ENCODE measurements at regions not wholly inside any gene's neighbourhood (a gene's known extent, or its start where the extent isn't known, plus 50 kb on each side); places are given as distances from the start of the nearest gene placed in this dataset.

DNA sequence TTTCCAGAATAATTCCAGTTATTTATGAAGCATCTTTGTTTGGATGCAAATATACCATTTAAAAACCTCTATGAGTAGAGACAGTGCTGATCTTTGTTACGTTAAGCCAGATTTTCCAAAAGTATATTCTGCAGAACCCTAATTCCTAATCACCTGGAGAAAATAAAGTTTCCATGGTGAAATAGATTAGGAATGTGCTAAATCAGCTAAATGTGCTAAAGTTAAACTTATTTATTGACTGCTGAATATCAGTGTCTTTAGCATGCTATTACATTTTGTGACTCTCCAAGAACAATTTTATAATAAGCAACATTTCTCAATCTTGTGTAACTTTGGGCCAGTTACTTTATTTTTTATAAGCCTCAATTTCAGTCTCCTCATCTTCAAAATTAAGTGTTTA, 196.3 kb upstream of the NFIA start:
- Histone ChIP-seq H2AFZ (no peak overlapping the region), H3K27me3 (ENCODE audit: insufficient read depth, low read depth) (no peaks in the 10 kb centered on the region), H3K4me2 (no peak overlapping the region), H3K4me1 (replicated peaks; ENCODE audit: insufficient read depth) (no peaks in the 10 kb centered on the region), H3K36me3 (ENCODE audit: low read depth) (no peaks in the 10 kb centered on the region), H3F3A (ENCODE audit: insufficient read depth, low read depth) (no peaks in the 10 kb centered on the region), H4K20me1 (ENCODE audit: insufficient read depth) (no peaks in the 10 kb centered on the region), H3K9me3 (ENCODE audit: insufficient read depth, low read depth) (no peaks in the 10 kb centered on the region), H3K79me2 (ENCODE audit: low read depth) (no peaks in the 10 kb centered on the region), H3K9me2 (ENCODE audit: insufficient read depth) (no peaks in the 10 kb centered on the region), H3K27ac (no peak overlapping the region), H3K4me3 (no peak overlapping the region)
- CTCF ChIA-PET: no interaction called here
- BruUV-seq (replicated peaks): no TSS peak
- no peak for TF ChIP-seq EZH2 (IDR thresholded peaks at IDR 0.05; ENCODE audit: low read depth)
- TF ChIP-seq, protein P1, sequence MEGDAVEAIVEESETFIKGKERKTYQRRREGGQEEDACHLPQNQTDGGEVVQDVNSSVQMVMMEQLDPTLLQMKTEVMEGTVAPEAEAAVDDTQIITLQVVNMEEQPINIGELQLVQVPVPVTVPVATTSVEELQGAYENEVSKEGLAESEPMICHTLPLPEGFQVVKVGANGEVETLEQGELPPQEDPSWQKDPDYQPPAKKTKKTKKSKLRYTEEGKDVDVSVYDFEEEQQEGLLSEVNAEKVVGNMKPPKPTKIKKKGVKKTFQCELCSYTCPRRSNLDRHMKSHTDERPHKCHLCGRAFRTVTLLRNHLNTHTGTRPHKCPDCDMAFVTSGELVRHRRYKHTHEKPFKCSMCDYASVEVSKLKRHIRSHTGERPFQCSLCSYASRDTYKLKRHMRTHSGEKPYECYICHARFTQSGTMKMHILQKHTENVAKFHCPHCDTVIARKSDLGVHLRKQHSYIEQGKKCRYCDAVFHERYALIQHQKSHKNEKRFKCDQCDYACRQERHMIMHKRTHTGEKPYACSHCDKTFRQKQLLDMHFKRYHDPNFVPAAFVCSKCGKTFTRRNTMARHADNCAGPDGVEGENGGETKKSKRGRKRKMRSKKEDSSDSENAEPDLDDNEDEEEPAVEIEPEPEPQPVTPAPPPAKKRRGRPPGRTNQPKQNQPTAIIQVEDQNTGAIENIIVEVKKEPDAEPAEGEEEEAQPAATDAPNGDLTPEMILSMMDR (conservative IDR thresholded peaks at IDR 0.05): no peak
- no peak for DNase-seq
- intact Hi-C loops (cut with micrococcal nuclease; ENCODE audit: unreplicated experiment): no loop called here
- POLR2A ChIA-PET (ENCODE audit: unreplicated experiment): no interaction called here

DNA sequence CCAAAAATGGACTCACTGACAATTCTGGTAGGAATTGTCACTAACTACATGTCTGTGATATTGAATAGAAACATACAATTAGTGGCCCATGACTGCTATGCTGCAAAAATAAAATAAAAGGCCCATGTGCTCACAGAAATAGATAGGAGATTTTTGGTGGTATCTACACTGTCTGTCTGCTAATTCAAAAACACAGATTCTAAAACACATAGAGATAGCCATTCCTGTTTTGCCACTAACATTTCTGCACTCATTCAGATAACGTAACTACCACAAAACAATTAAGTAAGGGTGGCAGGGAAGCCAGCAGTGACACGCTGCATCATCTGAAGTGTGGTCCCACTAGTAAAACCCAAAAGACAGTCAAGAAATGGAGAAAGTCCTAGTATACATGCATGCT, 202.2 kb upstream of the NFIA start:
- Histone ChIP-seq H3K4me3 (no peak overlapping the region), H3F3A (ENCODE audit: insufficient read depth, low read depth) (no peaks in the 10 kb centered on the region), H4K20me1 (ENCODE audit: insufficient read depth) (no peaks in the 10 kb centered on the region), H3K4me2 (no peak overlapping the region), H2AFZ (no peak overlapping the region), H3K4me1 (replicated peaks; ENCODE audit: insufficient read depth) (0 out of 2 replicates have a peak, but pooled peaks cover 2% of the 10 kb centered on the region), H3K79me2 (ENCODE audit: low read depth) (no peaks in the 10 kb centered on the region), H3K36me3 (ENCODE audit: low read depth) (no peaks in the 10 kb centered on the region), H3K27me3 (ENCODE audit: insufficient read depth, low read depth) (no peaks in the 10 kb centered on the region), H3K9me2 (ENCODE audit: insufficient read depth) (0 out of 2 replicates have a peak, but pooled peaks cover 3% of the 10 kb centered on the region), H3K9me3 (ENCODE audit: insufficient read depth, low read depth) (no peaks in the 10 kb centered on the region), H3K27ac (no peak overlapping the region)
- TF ChIP-seq, protein P1 (conservative IDR thresholded peaks at IDR 0.05): no peak
- no peak for TF ChIP-seq EZH2 (IDR thresholded peaks at IDR 0.05; ENCODE audit: low read depth)
- POLR2A ChIA-PET (ENCODE audit: unreplicated experiment): no interaction called here
- CTCF ChIA-PET: no interaction called here
- intact Hi-C loops (cut with micrococcal nuclease; ENCODE audit: unreplicated experiment): no loop called here
- DNase-seq: no peak
- BruUV-seq (replicated peaks): no TSS peak

DNA sequence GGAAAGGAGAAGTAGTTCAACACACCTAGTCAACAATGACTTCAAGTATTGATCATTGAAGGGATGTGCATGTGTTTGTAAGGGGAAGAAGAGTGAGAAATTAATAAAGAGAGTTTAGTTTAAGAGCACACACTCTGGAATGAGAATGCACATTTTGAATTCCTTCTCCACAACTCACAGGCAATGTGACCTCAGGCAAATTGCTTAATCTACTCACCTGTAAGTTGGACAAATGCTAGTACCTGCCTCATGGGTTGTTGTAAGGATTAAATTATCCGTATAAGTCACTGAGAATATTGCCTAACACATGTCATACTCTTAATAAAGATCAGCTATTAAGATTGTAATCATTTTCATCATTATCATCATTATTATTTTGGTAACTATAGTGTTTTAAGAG, 204.0 kb upstream of the NFIA start:
- Histone ChIP-seq H3K9me2 (ENCODE audit: insufficient read depth) (0 out of 2 replicates have a peak, but pooled peaks cover 3% of the 10 kb centered on the region), H2AFZ (no peak overlapping the region), H3K4me3 (no peak overlapping the region), H3K4me1 (replicated peaks; ENCODE audit: insufficient read depth) (0 out of 2 replicates have a peak, but pooled peaks cover 6% of the 10 kb centered on the region), H4K20me1 (ENCODE audit: insufficient read depth) (no peaks in the 10 kb centered on the region), H3K27ac (0 out of 2 replicates have a peak overlapping the region, but pooled peaks have one; percentile 11), H3K36me3 (ENCODE audit: low read depth) (no peaks in the 10 kb centered on the region), H3K4me2 (no peak overlapping the region), H3F3A (ENCODE audit: insufficient read depth, low read depth) (no peaks in the 10 kb centered on the region), H3K79me2 (ENCODE audit: low read depth) (no peaks in the 10 kb centered on the region), H3K9me3 (ENCODE audit: insufficient read depth, low read depth) (no peaks in the 10 kb centered on the region), H3K27me3 (ENCODE audit: insufficient read depth, low read depth) (no peaks in the 10 kb centered on the region)
- BruUV-seq (replicated peaks): no TSS peak
- TF ChIP-seq EZH2 (IDR thresholded peaks at IDR 0.05; ENCODE audit: low read depth): no peak
- TF ChIP-seq, protein P1 (conservative IDR thresholded peaks at IDR 0.05): no peak
- peak in 1 of 2 experiments; percentile 73 for DNase-seq
- ChIA-PET CTCF (no interaction called here), POLR2A (ENCODE audit: unreplicated experiment) (no interaction called here)
- intact Hi-C loops (cut with micrococcal nuclease; ENCODE audit: unreplicated experiment): loop anchor here (5.0 kb wide), 1 partner anchor 64 kb away; no protein-coding TSS in a partner anchor
